DOHH2 (cell line): ENCODE measurements at regions not wholly inside any gene's neighbourhood (a gene's known extent, or its start where the extent isn't known, plus 50 kb on each side); places are given as distances from the start of the nearest gene placed in this dataset.
"Not testable (repeated sequence)": the region's sequence is repeated elsewhere in the genome, so short reads cannot be mapped to it uniquely, and the experiment has no call there.

Source experiments
- EZH2phosphoT487 ChIP-seq: fragments of 200-600 bp; sonication (generic); IDR thresholded peaks from 2 replicates; pipeline ENCODE4 v1.6.1; 2017; ENCODE audit warnings: borderline replicate concordance, mild to moderate bottlenecking, antibody characterized with exemption, low read length, moderate library complexity, mixed read lengths
- TF ChIP-seq, protein P1 (sequence below): fragments of 200-600 bp; sonication (generic); IDR thresholded peaks from one replicate; pipeline ENCODE4 v1.5.1; 2014; ENCODE audit warnings: antibody characterized with exemption, mild to moderate bottlenecking, low read depth, low read length; ENCODE audit not compliant: poor library complexity, severe bottlenecking

DNA sequence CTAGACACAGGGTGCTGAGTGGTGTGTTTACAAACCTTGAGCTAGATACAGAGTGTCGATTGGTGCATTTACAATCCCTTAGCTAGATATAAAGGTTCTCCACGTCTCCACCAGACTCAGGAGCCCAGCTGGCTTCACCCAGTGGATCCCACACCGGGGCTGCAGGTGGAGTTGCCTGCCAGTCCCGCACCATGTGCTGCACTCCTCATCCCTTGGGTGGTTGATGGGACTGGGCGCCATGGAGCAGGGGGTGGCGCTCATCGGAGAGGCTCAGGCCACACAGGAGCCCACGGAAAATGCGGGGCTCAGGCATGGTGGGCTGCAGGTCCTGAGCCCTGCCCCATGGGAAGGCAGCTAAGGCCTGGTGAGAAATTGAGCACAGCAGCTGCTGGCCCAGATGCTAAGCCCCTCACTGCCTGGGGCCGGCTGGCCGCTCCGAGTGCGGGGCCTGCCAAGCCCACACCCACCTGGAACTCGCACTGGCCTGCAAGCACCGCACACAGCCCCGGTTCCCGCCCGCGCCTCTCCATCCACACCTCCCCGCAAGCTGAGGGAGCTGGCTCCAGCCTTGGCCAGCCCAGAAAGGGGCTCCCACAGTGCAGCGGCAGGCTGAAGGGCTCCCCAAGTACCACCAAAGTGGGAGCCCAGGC, 418.4 kb downstream of the KIF20B start:
- TF ChIP-seq, protein P1, sequence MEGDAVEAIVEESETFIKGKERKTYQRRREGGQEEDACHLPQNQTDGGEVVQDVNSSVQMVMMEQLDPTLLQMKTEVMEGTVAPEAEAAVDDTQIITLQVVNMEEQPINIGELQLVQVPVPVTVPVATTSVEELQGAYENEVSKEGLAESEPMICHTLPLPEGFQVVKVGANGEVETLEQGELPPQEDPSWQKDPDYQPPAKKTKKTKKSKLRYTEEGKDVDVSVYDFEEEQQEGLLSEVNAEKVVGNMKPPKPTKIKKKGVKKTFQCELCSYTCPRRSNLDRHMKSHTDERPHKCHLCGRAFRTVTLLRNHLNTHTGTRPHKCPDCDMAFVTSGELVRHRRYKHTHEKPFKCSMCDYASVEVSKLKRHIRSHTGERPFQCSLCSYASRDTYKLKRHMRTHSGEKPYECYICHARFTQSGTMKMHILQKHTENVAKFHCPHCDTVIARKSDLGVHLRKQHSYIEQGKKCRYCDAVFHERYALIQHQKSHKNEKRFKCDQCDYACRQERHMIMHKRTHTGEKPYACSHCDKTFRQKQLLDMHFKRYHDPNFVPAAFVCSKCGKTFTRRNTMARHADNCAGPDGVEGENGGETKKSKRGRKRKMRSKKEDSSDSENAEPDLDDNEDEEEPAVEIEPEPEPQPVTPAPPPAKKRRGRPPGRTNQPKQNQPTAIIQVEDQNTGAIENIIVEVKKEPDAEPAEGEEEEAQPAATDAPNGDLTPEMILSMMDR = not testable (repeated sequence)
- TF ChIP-seq EZH2phosphoT487 = not testable (repeated sequence)
